ENCODE measurements at regions not wholly inside any gene's neighbourhood (a gene's known extent, or its start where the extent isn't known, plus 50 kb on each side); places are given as distances from the start of the nearest gene placed in this dataset.
"Not testable (repeated sequence)": the region's sequence is repeated elsewhere in the genome, so short reads cannot be mapped to it uniquely, and the experiment has no call there.

DNA sequence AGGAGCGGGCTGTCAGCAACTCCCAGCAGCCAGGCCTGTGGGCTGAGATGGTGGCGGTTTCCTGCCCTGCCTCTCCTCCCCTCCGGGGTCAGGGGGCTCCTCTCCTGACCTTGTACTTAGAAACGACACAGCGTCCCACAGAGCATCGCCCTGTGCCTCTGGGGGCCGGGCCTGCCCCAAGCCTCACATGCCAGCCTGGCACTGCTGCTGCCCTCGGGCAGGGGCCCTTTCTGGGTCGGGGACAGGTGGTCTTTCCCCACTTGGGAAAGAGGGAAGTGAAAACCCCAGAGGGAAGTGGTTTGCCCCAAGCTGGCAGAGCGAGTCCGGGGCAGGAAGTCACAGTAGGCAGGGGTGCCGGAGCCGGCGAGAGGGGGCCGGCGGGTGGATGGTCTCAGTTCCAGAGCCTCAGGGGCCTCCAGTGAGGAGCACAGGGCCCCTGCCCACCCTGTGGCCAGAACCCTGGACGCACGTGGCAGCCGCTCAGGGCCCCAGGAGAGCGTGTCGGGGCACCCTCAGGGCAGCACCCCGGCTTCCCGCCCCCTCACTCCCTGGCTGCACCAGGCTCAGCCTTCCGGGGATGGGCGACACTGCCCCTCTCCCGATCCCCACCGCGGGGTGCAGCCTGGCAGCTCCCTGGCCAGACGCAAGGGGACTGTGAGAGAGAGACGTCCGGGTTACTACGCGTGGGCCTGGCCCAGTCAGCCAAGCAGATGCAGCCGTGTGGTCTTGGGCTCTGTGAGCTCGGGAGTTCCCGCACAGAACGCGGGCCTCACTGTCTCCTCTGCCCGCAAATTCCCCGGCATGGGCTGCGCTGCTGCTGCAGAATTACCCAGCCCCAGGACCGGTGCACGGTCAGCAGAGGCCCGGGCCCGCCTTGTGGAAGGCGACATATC is 4382.9 kb upstream of the TPTE start:
- not testable (repeated sequence) for DNase-seq

DNA sequence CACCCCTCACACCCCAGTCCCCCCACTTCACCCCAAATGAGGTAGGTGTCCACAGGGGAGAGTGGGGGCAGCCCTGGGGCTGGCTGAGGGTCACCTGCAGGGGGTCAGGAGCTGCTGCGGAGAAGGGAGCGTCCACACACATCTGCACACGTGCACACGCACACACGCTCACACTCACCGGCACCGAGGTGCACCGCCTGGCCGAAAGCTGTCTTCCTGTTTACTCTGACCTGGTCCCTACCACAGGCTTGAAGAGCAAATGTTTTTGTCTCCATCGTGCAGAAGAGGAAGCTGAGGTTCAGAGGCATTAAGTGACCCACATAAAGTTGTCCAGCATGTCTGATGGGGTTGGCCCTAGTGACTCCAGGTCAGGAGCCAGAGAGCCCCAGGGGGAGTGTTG is 4382.1 kb upstream of the TPTE start:
- DNase-seq, result not testable (repeated sequence)

DNA sequence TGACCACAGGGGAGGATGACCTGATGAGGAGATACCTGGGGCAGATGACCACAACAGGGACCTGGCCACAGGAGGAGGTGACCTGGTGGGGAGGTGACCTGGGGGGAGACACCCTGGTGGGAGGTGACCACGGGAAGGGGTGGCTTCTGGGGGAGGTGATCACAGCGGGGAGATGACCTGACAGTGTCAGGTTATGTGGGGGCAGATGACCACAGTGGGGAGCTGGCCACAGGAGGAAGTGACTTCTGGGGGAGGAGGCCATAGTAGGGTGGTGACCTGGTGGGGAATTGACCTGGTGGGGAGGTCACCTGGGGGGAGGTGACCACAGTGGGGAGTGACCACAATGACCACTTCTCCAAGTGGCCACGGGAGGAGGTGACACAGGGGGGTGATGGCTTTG is 4381.5 kb upstream of the TPTE start:
- not testable (repeated sequence) for DNase-seq

DNA sequence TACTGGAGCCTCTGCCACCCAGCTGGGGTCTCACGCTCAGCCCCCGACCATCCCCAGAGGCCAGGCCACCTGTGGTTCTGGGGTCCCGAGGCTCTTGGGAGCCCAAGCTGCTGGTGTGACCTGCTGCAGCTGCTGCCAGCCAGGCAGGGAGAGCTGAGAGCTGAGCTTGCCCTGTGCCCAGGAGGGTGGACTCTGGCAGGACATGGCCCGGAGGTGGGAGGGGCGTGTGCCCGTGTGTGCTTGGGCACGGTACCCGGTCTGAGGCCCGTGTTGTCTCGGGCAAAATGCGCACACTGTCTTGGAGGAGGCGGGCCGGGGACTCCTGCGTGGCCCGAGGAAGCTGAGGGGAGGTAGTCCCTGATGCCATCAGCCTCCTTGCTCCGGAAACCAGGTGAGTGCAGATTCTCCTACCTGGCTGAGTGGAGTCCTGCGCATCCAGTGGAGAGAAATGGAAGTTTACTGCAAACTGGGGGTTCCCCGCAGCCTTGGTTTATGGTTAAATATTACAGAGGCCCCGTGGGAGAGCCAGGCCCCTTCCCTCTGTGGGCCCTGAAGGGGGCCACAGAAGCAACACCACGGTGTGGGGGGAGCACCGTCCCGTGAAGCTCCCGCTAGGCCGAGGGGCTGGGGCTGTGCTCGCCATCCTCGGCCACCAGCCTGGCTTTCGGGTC is 4380.8 kb upstream of the TPTE start:
- not testable (repeated sequence) for DNase-seq

DNA sequence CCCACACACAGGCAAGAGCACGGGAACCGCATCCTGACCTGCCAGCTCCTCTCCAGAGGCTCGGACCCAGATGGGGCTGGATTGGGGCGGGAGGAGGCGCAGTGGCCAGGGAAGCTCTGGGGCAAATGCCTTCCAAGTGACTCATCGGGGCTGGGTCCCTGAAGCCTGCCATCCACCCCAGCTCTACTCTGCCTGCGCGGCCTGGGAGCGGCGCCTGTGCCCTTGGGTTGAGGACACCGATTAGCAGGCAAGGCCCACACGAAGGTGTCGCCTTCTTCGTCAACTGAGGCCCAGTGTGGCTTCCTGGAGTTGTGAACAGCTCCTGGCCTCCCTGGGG is 4380.3 kb upstream of the TPTE start:
- DNase-seq, result not testable (repeated sequence)

DNA sequence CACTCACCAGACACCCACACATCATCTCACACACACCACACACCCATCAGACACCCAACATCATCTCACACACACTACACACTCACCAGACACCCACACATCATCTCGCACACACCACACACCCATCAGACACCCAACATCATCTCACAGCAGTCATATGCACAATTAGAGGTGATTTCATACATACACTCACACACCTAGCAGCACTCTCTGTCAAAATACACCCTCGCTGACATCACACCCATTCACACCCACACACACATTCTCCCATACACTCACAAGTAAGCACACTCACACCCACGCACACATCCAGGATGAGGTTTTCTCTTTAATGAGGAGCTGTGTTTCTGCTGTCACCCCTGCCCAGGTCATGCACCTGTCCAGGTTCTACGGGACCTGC is 4368.2 kb upstream of the TPTE start:
- not testable (repeated sequence) for DNase-seq

DNA sequence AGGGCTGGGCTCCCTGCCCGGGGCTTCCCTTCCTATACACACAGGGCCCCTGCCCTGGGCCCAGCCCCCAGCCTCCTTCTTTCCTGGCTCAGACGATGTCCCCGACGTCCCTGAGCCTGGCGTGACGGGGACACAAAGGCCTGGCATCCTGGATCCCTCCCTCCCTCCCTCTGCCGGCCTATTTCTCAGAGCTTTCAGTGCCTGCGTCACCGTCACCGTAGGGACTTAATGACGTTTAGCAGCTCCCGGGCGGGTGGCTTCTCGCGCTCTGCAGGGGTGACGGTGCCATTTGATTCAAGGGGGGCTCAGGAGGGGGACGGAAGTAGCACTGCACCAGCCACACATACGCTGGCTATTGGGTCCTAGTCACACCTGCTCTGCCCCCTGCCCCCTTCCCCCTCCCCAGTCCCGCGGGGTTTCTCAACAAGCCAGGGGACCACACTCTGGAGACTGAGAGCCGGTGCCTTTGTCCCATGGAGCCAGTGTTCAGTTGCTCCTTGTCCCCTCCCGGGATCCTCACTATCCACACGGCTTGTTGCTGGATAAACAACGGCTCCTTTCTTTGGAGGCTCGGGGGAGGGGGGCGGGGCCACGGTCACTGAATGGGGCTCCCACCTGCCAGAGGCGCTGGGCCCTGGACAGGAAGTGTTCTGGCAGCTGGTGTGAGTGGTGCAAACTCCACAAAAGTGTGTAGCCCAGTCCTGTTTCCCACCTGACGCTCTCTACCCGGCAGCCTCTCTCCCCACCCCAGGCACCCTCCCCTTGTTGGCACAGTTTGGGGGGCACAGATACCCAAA is 4366.7 kb upstream of the TPTE start:
- DNase-seq, result not testable (repeated sequence)

DNA sequence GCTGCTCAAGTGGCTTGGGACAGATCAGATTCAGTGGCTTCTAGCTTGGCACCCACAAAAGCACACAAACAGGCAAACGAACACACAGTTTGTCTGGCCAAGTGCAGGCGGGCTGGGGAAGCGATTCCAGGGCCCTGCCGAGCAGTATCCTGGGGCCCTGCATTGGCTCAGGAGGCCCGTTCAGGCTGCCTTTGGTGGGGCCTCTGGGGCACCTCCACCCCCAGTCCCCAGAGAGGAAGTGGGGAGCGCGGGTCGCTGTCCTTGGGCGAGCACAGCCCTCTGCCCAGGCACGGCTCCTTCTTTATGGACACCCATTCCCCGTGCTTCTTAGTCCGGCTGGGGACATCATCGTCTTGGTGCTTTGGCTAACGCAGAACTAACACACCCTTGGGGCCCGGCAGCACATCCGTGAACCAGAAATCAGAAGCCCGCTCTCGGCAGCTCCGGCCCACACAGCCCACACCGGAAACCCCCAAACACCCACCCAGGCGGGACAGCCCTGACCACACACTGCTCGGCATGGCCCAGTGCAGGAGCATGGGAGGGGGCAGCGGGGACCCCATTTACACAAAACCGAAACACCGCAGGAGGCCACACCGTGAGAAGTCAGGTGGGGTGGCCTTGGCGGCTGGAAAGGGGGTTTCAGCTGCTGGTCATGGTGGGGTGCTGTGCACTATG is 4364.5 kb upstream of the TPTE start:
- not testable (repeated sequence) for DNase-seq

DNA sequence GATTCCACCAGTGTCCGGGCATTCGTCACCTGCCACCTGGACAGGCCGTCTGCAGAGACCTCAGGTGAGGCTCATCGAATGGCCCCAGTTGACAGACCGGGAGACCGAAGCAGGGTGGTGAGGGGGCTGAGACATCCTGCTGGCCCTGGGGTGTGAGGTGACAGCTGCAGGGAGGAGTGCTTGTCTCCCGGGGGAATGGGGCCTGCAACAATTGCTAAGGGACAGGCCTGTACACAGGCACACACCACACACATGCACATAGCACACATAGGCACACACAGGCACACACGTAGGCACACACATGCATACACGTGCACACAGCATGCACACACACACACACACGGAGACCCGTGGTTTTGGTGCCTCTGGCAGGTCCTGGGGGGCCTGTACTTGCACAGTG is 4363.9 kb upstream of the TPTE start:
- not testable (repeated sequence) for DNase-seq

DNA sequence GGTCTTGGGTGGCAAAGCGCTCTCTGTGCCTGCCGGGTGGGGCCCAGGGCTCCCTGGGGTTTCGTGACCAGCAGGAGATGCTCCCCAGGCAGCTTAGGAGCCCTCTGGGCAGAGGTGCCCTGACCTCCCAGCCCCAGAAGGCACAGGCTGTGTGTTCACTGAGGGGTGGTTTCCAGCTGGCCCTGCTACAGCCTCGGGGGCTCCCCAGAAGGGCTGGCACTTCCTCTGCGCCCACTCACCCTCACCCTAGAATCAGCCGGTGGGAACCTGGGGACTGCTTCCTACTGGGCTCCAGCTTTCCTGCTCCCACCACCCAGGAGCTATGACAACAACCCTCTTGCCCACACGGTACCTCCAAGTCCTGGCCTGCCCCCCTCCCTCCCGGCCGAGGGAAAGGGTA is 4363.2 kb upstream of the TPTE start:
- not testable (repeated sequence) for DNase-seq
